ENCODE measurements at regions not wholly inside any gene's neighbourhood (a gene's known extent, or its start where the extent isn't known, plus 50 kb on each side); places are given as distances from the start of the nearest gene placed in this dataset.
"Not testable (repeated sequence)": the region's sequence is repeated elsewhere in the genome, so short reads cannot be mapped to it uniquely, and the experiment has no call there.

DNA sequence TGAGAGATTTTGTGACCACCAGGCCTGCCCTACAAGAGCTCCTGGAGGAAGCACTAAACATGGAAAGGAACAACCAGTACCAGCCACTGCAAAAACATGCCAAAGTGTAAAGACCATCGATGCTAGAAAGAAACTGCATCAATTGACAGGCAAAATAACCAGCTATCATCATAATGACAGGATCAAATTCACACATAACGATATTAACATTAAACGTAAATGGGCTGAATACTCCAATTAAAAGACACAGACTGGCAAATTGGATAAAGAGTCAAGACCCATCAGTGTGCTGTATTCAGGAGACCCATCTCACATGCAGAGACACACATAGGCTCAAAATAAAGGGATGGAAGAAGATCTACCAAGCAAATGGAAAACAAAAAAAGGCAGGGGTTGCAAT lies 182.4 kb downstream of the PRELID2 start:
- DNase-seq = not testable (repeated sequence)

GRCh38 chr5:145647137-145647536 lies 188.0 kb downstream of the PRELID2 start:
- DNase-seq = not testable (repeated sequence)

GRCh38 chr5:145643214-145643613 lies 191.9 kb downstream of the PRELID2 start:
- DNase-seq = not testable (repeated sequence)

- DNase-seq = no peak
Measured at GRCh38 chr5:145637396-145637795, 197.7 kb downstream of the PRELID2 start.

DNA sequence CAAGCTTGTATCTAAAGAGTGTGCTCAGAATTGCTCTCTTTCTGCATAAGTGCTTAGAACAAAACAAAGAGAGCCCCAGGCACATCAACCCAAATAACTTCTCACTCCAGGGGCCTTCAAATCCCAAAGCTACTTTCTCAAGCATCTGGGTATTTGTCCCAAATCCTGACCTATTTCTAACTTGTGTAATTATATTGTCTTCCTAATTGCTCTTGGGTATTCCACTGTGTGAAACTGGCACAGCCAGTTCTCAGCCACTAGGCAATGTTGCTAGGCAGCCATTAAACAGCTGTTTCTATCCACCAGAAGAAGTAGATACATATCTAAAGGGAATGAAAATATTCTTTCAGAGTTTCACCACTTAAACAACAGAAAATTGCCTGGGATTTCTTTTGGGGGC lies 198.8 kb downstream of the PRELID2 start:
- no peak for DNase-seq

DNA sequence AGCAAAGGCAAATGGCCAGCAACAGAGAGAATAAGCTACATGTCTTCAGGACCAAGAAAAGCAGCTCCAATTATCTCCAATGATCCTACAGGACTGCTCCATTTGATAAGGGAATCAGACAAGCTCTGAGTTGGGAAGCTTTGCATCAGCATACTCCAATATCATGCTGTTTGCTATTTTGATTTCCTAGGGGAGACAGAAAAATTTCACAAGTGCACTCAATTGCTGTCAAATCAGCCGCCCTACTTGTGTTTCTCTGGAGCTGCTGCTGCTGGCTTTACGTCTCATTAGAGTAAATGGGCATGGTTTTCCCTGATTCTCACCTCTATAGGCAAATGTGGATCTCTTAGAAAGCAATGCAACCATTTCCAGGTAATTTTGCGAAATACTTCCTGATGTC lies 201.7 kb downstream of the PRELID2 start:
- DNase-seq = no peak

- DNase-seq = no peak
Measured at GRCh38 chr5:145632701-145633100, 202.4 kb downstream of the PRELID2 start.

- no peak for DNase-seq
Measured at GRCh38 chr5:145629047-145629446, 206.1 kb downstream of the PRELID2 start.

- DNase-seq = no peak
Measured at GRCh38 chr5:145628525-145628924, 206.6 kb downstream of the PRELID2 start.

GRCh38 chr5:145619806-145620310 lies 215.3 kb downstream of the PRELID2 start:
- DNase-seq = no peak

- not testable (repeated sequence) for DNase-seq
Measured at GRCh38 chr5:145616739-145617138, 218.4 kb downstream of the PRELID2 start.

- no peak for DNase-seq
Measured at GRCh38 chr5:145598983-145599382, 236.2 kb downstream of the PRELID2 start.

GRCh38 chr5:145598184-145598583 lies 237.0 kb downstream of the PRELID2 start:
- no peak for DNase-seq

GRCh38 chr5:145591578-145591977 lies 243.6 kb downstream of the PRELID2 start:
- DNase-seq = no peak

GRCh38 chr5:145589063-145589462 lies 246.1 kb downstream of the PRELID2 start:
- no peak for DNase-seq

DNA sequence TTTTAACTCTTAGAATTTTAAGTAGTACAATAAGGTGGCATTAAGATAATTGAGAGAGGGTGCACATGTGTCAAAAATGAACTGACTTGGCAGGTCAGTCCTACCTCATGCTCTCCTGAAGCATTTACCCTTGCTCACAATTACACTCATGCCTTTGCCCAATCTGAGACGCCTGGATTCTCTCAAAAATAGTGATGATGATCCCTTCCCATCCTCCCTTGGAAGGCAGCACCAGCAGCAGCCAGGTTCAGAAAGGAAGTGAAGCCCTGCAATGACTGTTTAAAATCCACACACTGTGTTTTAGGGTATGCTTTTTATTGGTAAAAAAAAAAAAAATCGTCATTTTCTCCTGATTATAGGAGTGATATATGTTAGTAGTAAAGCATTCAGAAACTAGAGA lies 246.6 kb downstream of the PRELID2 start:
- no peak for DNase-seq

GRCh38 chr5:145588113-145588512 lies 247.0 kb downstream of the PRELID2 start:
- DNase-seq = no peak

DNA sequence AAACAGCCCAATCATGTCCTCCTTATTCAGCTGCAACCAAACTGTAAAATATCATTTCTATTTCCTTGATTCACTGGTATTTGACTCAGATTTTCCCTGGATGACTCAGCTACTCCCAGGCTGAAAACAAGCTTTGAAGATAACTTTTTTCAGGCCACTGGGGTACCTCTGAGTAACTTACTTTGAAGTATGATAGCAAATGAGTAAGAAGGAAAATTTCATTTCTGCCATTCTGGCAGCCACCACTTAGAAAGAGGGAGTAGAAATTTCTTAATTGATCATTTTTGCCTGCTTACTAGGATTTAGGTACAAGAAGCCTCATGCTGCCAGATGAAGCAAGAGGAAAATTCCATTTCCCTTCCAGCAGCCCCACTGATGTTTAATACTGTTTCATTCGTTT lies 247.4 kb downstream of the PRELID2 start:
- no peak for DNase-seq

- no peak for DNase-seq
Measured at GRCh38 chr5:145587308-145587672, 247.9 kb downstream of the PRELID2 start.

GRCh38 chr5:145586661-145587307 lies 248.4 kb downstream of the PRELID2 start:
- no peak for DNase-seq

DNA sequence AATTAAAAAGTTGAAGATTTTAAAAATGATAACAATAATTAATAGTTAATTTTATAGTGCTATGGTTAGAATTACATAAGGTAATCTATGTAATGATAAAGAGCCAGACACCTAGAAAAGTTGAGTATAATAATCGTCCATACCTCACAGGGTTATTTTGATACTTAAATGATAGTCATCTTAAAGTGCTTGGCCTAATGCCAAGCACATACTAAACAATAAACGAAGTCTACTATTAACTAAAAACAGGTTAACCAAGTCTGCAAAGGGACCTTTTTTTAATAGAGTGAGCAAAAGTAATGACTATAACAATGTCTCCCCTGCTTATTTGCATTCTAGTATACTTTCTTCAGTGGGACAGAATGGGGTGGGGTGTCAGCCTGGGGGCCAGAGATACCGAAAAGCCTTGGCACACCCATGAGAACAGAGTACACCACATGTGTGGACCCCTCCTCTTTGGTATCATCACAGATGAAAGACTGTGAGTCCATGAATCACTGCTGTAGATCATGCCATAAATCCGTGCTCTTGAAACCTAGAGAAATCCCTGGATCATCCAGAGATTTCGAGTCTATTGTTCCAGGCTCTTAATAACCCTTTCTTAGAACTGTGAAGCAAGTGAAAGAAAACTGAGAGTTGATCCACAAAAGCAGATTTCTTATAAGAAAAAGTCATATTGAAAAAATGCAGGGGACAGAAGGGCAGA lies 249.5 kb downstream of the PRELID2 start:
- no peak for DNase-seq

DNA sequence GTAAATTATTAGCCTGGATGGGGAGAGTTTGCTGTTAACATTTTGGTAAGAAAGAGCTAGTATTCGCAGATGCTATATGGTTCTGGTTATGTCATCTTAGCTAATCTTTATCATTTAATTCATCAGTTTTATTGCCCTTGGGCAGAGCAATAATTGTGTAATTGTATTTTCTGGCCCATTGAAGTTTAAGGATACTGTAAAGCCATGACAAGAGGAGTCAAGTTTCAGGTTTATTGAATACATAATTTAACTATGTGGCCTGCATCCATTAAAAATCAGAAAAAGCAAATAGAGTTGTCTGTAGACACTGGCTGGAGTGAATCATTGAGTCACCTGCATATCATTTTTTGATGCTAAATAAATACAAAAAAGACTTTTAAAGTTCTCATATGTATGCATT lies 255.8 kb downstream of the PRELID2 start:
- DNase-seq = no peak

- no peak for DNase-seq
Measured at GRCh38 chr5:145574889-145575573, 260.1 kb downstream of the PRELID2 start.

DNA sequence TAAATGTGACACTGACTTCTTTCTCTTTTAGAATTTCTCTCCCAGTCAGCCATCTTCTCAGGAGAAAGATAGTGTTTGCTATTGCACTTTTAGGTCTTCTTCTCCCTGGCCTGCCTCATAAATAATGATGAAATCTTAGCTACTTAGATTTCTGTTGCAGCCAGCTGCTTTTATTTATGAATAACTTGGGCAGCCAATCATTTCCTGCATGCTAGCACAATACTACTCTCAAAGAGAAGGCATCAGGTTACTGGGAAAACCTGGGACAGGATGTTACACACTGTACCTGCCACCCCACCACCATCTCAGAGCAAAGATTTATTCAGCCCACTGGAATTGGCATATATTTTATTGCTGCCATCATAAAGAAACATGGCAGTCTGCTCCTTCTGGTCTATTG lies 266.6 kb downstream of the PRELID2 start:
- DNase-seq = peak; percentile 43

Data from NCI-H1436 (cell line).